PC-3 (cell line): ENCODE measurements at regions not wholly inside any gene's neighbourhood (a gene's known extent, or its start where the extent isn't known, plus 50 kb on each side); places are given as distances from the start of the nearest gene placed in this dataset.
A peak's percentile ranks its signal among the peaks of the same experiment; 100 is the strongest.

ENCODE experiments used
- ATAC-seq: fragments of 200-7000 bp; cut with Tn5 transposase; 2 replicates; pipeline ENCODE4 v1.9.1; 2020; ENCODE audit warnings: mild to moderate bottlenecking, moderate library complexity
- BruUV-seq: library from RNA; stranded (reverse); fragments of 400-500 nt; replicated peaks from 2 replicates; lab custom pipeline; 2021; lab: Mats Ljungman, UMichigan
- CTCF ChIA-PET: fragments of 300-600 bp; sonication (Branson Sonifier 250); formaldehyde crosslinking; loops from one replicate; lab custom pipeline; 2022; ENCODE audit warnings: antibody characterized with exemption; lab: Charles Lee
- POLR2A ChIA-PET: fragments of 300-600 bp; sonication (Branson Sonifier 250); formaldehyde crosslinking; loops from one replicate; lab custom pipeline; 2022; ENCODE audit warnings: antibody characterized with exemption; ENCODE audit not compliant: unreplicated experiment; lab: Charles Lee
- DNase-seq: peaks from one replicate; pipeline ENCODE4 v3.0.0-alpha.2; 2015
- H2AFZ ChIP-seq: fragments of 300-600 bp; sonication (generic); 2 replicates; pipeline ENCODE4 v1.6.0; 2016; ENCODE audit warnings: antibody characterized with exemption, low read length
- H3F3A ChIP-seq: fragments of 300-600 bp; sonication (generic); one replicate; pipeline ENCODE4 v1.6.0; 2017; ENCODE audit warnings: antibody characterized with exemption, low read length, control low read depth, mild to moderate bottlenecking; ENCODE audit not compliant: unreplicated experiment
- H3K27ac ChIP-seq: fragments of 300-600 bp; sonication (generic); 2 replicates; pipeline ENCODE4 v1.5.1; 2016; ENCODE audit warnings: mild to moderate bottlenecking, low read length
- H3K27me3 ChIP-seq: fragments of 300-600 bp; sonication (generic); 2 replicates; pipeline ENCODE4 v1.6.1; 2016; ENCODE audit warnings: low read length, mixed read lengths
- H3K36me3 ChIP-seq: fragments of 300-600 bp; sonication (generic); 2 replicates; pipeline ENCODE4 v1.6.1; 2016; ENCODE audit warnings: low read depth, mixed run types, low read length, mixed read lengths
- H3K4me1 ChIP-seq: fragments of 300-600 bp; sonication (generic); 2 replicates; pipeline ENCODE4 v1.5.1; 2016; ENCODE audit warnings: low read length; ENCODE audit not compliant: insufficient read depth
- H3K4me2 ChIP-seq: fragments of 300-600 bp; sonication (generic); 2 replicates; pipeline ENCODE4 v1.6.0; 2016; ENCODE audit warnings: low read length
- H3K4me3 ChIP-seq: fragments of 300-600 bp; sonication (generic); 2 replicates; pipeline ENCODE4 v1.5.1; 2016; ENCODE audit warnings: mild to moderate bottlenecking, low read length, mixed read lengths
- H3K79me2 ChIP-seq: fragments of 300-600 bp; sonication (generic); 2 replicates; pipeline ENCODE4 v1.6.1; 2017; ENCODE audit warnings: low read length, mixed read lengths
- H3K9ac ChIP-seq: fragments of 300-600 bp; sonication (generic); 2 replicates; pipeline ENCODE4 v1.6.0; 2016; ENCODE audit warnings: mild to moderate bottlenecking, low read length
- H3K9me2 ChIP-seq: fragments of 300-600 bp; sonication (generic); replicated peaks from 2 replicates; pipeline ENCODE4 v1.6.1; 2016; ENCODE audit warnings: mixed run types, low read length, mixed read lengths
- H3K9me3 ChIP-seq: fragments of 300-600 bp; sonication (generic); 2 replicates; pipeline ENCODE4 v1.6.1; 2016; ENCODE audit warnings: low read length, mixed read lengths
- H4K20me1 ChIP-seq: fragments of 300-600 bp; sonication (generic); 2 replicates; pipeline ENCODE4 v1.6.1; 2016; ENCODE audit warnings: low read length, mixed read lengths
- EZH2 ChIP-seq: fragments of 300-600 bp; sonication (generic); IDR thresholded peaks from one replicate; pipeline ENCODE4 v1.6.1; 2017; ENCODE audit warnings: antibody characterized with exemption, mild to moderate bottlenecking, low read length; ENCODE audit not compliant: unreplicated experiment
- EZH2phosphoT487 ChIP-seq: fragments of 300-600 bp; sonication (generic); IDR thresholded peaks from 2 replicates; pipeline ENCODE4 v1.6.1; 2018; ENCODE audit warnings: mild to moderate bottlenecking, antibody characterized with exemption, low read length, borderline replicate concordance
- intact Hi-C: fragments of 100-400 bp; cut with micrococcal nuclease; formaldehyde crosslinking; loops from 2 replicates; pipeline ENCODE4 v1.9.0; 2023
- TF ChIP-seq, protein P1 (sequence below): fragments of 300-600 bp; sonication (generic); conservative IDR thresholded peaks from 2 replicates; pipeline ENCODE4 v1.5.1; 2017; ENCODE audit warnings: antibody characterized with exemption, low read depth, mild to moderate bottlenecking, low read length

DNA sequence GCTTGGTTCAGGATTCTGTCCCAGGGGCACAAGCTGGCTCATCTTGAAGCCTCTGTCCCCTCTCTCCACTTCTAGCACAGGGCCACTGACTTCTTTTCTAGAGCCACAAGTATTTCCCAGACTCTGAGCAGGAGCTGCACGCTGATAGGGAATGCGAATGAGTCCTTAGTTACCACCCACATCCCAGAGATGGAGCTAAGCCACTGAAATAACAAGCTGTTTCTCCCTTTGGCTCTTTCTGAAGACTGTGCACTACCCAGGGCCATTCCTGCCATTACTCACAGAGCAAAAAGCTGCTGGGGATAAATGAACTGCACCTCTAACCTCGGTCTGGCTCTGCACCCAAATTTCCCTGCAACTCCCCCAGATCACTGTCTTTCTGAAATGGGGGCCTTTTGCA, 70.6 kb downstream of the TSN start:
- POLR2A ChIA-PET: no interaction called here
- CTCF ChIA-PET: no interaction called here

DNA sequence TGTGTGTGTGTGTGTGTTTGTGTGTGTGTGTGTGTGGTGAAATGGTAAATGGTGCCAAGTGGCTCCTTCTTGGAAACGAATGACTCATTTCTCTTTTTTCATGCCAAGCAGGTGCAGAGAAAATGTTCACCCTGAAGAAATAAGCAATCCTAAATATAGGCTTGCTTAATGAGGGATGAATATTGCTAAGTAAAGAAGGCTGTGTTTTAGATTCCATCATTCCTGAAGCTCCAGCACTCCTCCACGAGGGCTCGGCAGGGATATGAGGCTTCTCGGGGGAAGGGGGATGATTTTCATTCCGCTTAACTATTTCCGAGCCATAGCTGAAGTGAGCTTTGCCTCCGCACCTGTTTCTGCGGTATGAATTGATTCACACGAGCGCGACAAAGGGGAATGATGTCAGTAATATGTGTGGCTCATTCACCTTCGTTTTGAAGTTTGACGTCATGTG, 72.9 kb downstream of the TSN start:
- H3K9ac ChIP-seq: no peak overlapping the region
- no peak overlapping the region for H2AFZ ChIP-seq
- no peaks in the 10 kb centered on the region for H3F3A ChIP-seq
- no peak overlapping the region for H3K4me3 ChIP-seq
- H3K4me2 ChIP-seq: no peak overlapping the region
- H4K20me1 ChIP-seq: no peaks in the 10 kb centered on the region
- intact Hi-C loops: no loop called here
- peaks cover 30% of the 10 kb centered on the region for H3K27me3 ChIP-seq
- H3K27ac ChIP-seq: no peak overlapping the region
- no peaks in the 10 kb centered on the region for H3K9me3 ChIP-seq
- no peaks in the 10 kb centered on the region for H3K9me2 ChIP-seq
- H3K36me3 ChIP-seq: no peaks in the 10 kb centered on the region
- ChIA-PET POLR2A (no interaction called here), CTCF (no interaction called here)
- no peak for ATAC-seq
- H3K79me2 ChIP-seq: no peaks in the 10 kb centered on the region
- H3K4me1 ChIP-seq: no peaks in the 10 kb centered on the region
- BruUV-seq: no TSS peak
- no peak for DNase-seq
- no peak for TF ChIP-seq EZH2
- TF ChIP-seq, protein P1, sequence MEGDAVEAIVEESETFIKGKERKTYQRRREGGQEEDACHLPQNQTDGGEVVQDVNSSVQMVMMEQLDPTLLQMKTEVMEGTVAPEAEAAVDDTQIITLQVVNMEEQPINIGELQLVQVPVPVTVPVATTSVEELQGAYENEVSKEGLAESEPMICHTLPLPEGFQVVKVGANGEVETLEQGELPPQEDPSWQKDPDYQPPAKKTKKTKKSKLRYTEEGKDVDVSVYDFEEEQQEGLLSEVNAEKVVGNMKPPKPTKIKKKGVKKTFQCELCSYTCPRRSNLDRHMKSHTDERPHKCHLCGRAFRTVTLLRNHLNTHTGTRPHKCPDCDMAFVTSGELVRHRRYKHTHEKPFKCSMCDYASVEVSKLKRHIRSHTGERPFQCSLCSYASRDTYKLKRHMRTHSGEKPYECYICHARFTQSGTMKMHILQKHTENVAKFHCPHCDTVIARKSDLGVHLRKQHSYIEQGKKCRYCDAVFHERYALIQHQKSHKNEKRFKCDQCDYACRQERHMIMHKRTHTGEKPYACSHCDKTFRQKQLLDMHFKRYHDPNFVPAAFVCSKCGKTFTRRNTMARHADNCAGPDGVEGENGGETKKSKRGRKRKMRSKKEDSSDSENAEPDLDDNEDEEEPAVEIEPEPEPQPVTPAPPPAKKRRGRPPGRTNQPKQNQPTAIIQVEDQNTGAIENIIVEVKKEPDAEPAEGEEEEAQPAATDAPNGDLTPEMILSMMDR: no peak
- no peak for TF ChIP-seq EZH2phosphoT487

More for the DNA sequence above, 70.6 kb downstream of the TSN start:
- Histone ChIP-seq H3K9me2 (no peaks in the 10 kb centered on the region), H3K9ac (no peak overlapping the region), H3K4me2 (no peak overlapping the region), H3K9me3 (no peaks in the 10 kb centered on the region), H3K4me3 (no peak overlapping the region), H3F3A (no peaks in the 10 kb centered on the region), H2AFZ (no peak overlapping the region), H3K27me3 (peaks cover 23% of the 10 kb centered on the region), H3K36me3 (no peaks in the 10 kb centered on the region), H3K79me2 (no peaks in the 10 kb centered on the region), H3K4me1 (no peaks in the 10 kb centered on the region), H3K27ac (no peak overlapping the region), H4K20me1 (no peaks in the 10 kb centered on the region)
- TF ChIP-seq, protein P1: no peak
- ATAC-seq (no peak; the same call in 1 of the 2 replicates), DNase-seq (no peak)
- no TSS peak for BruUV-seq
- intact Hi-C loops: no loop called here

DNA sequence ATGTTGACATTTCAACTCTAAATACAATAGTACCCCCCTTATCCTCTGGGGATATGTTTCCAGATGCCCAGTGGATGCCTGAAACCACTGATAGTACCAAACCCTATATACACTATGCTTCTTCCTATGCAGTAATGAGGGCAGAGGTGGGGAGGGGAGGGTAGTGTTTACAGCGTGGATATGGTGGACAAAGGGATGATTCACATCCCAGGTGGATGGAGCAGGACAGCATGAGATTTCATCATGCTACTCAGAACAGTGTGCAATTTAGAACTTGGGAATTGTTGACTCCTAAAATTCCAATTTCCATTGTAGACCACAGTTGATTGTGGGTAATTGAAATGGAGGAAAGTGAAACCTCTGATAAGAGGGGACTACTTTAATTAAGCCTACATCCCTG, 75.4 kb downstream of the TSN start:
- Histone ChIP-seq H3K4me2 (no peak overlapping the region), H3K9me2 (no peaks in the 10 kb centered on the region), H3K79me2 (no peaks in the 10 kb centered on the region), H3K4me3 (no peak overlapping the region), H3K9ac (no peak overlapping the region), H4K20me1 (no peaks in the 10 kb centered on the region), H3K27ac (no peak overlapping the region), H3F3A (no peaks in the 10 kb centered on the region), H3K9me3 (no peaks in the 10 kb centered on the region), H2AFZ (no peak overlapping the region), H3K36me3 (no peaks in the 10 kb centered on the region), H3K4me1 (no peaks in the 10 kb centered on the region), H3K27me3 (peaks cover 39% of the 10 kb centered on the region)
- intact Hi-C loops: no loop called here
- TF ChIP-seq EZH2: no peak
- TF ChIP-seq, protein P1: no peak
- POLR2A ChIA-PET: no interaction called here
- CTCF ChIA-PET: no interaction called here
- ATAC-seq (no peak), DNase-seq (peak; percentile 20)
- no TSS peak for BruUV-seq
